PC-9 (cell line): ENCODE measurements at regions not wholly inside any gene's neighbourhood (a gene's known extent, or its start where the extent isn't known, plus 50 kb on each side); places are given as distances from the start of the nearest gene placed in this dataset.

Experiments
- BruUV-seq: library from RNA; stranded (reverse); fragments of 400-500 nt; replicated peaks from 2 replicates; lab custom pipeline; 2021; lab: Mats Ljungman, UMichigan
- CTCF ChIA-PET: fragments of 300-600 bp; sonication (Branson Sonifier 250); formaldehyde crosslinking; loops from one replicate; lab custom pipeline; 2022; ENCODE audit warnings: antibody characterized with exemption; lab: Charles Lee
- POLR2A ChIA-PET: fragments of 300-600 bp; sonication (Branson Sonifier 250); formaldehyde crosslinking; loops from one replicate; lab custom pipeline; 2022; ENCODE audit warnings: antibody characterized with exemption; ENCODE audit not compliant: unreplicated experiment; lab: Charles Lee
- DNase-seq, 2 experiments: peaks; one replicate each; pipeline versions ENCODE4 v3.0.0 to v3.0.0-alpha.2; 2015 to 2022; ENCODE audit warnings: mixed read lengths in 1 of 2
- H2AFZ ChIP-seq: fragments of 200-600 bp; sonication (generic); 2 replicates; pipeline ENCODE4 v1.8.1; 2017; ENCODE audit warnings: antibody characterized with exemption
- H3F3A ChIP-seq: fragments of 200-600 bp; sonication (generic); 2 replicates; pipeline ENCODE4 v1.8.1; 2017; ENCODE audit warnings: antibody characterized with exemption, mild to moderate bottlenecking, low read depth; ENCODE audit not compliant: insufficient read depth
- H3K27ac ChIP-seq: fragments of 200-600 bp; sonication (generic); 2 replicates; pipeline ENCODE4 v1.6.1; 2016; ENCODE audit warnings: mixed run types
- H3K27me3 ChIP-seq: fragments of 200-600 bp; sonication (generic); 2 replicates; pipeline ENCODE4 v1.6.1; 2016; ENCODE audit warnings: low read depth, mixed run types; ENCODE audit not compliant: insufficient read depth
- H3K36me3 ChIP-seq: fragments of 200-600 bp; sonication (generic); 2 replicates; pipeline ENCODE4 v1.6.1; 2016; ENCODE audit warnings: low read depth, mixed run types
- H3K4me1 ChIP-seq: fragments of 200-600 bp; sonication (generic); replicated peaks from 2 replicates; pipeline ENCODE4 v1.6.1; 2016; ENCODE audit warnings: mixed run types; ENCODE audit not compliant: insufficient read depth
- H3K4me2 ChIP-seq: fragments of 200-600 bp; sonication (generic); 2 replicates; pipeline ENCODE4 v1.6.1; 2017; ENCODE audit warnings: mixed run types
- H3K4me3 ChIP-seq: fragments of 200-600 bp; sonication (generic); 2 replicates; pipeline ENCODE4 v1.6.1; 2016; ENCODE audit warnings: mixed run types
- H3K79me2 ChIP-seq: fragments of 200-600 bp; sonication (generic); 2 replicates; pipeline ENCODE4 v1.6.1; 2017; ENCODE audit warnings: low read depth, mixed run types
- H3K9me2 ChIP-seq: fragments of 200-600 bp; sonication (generic); 2 replicates; pipeline ENCODE4 v1.8.1; 2017; ENCODE audit warnings: mild to moderate bottlenecking; ENCODE audit not compliant: insufficient read depth
- H3K9me3 ChIP-seq: fragments of 200-600 bp; sonication (generic); 2 replicates; pipeline ENCODE4 v1.8.1; 2016; ENCODE audit warnings: low read depth; ENCODE audit not compliant: insufficient read depth
- H4K20me1 ChIP-seq: fragments of 200-600 bp; sonication (generic); 2 replicates; pipeline ENCODE4 v1.8.1; 2017; ENCODE audit not compliant: insufficient read depth
- CTCF ChIP-seq: fragments of 200-600 bp; sonication (generic); conservative IDR thresholded peaks from 2 replicates; pipeline ENCODE4 v1.6.1; 2017; ENCODE audit warnings: mixed run types, antibody characterized with exemption, mild to moderate bottlenecking, moderate library complexity
- EZH2 ChIP-seq: fragments of 200-600 bp; sonication (generic); IDR thresholded peaks from 2 replicates; pipeline ENCODE4 v1.8.0; 2017; ENCODE audit warnings: antibody characterized with exemption, low read depth
- intact Hi-C: fragments of 100-400 bp; cut with micrococcal nuclease; formaldehyde crosslinking; loops from one replicate; pipeline ENCODE4 v1.10.0; 2022; ENCODE audit not compliant: unreplicated experiment

- ChIA-PET CTCF (no interaction called here), POLR2A (interaction anchor here (1.1 kb wide), 1 partner anchor 70 kb away, joined by 5 read pairs; no protein-coding TSS in a partner anchor)
- peaks cover 44% of the 10 kb centered on the region for H3K4me1 ChIP-seq
- peak overlapping the region; percentile 11; the same call in 1 of the 2 replicates for H3K4me3 ChIP-seq
- BruUV-seq = no TSS peak
- H3K79me2 ChIP-seq = no peaks in the 10 kb centered on the region
- no peaks in the 10 kb centered on the region for H3K36me3 ChIP-seq
- H2AFZ ChIP-seq = no peak overlapping the region
- no peak for TF ChIP-seq CTCF
- no peak for TF ChIP-seq EZH2
- H3K4me2 ChIP-seq = peak overlapping the region; percentile 58
- H3K27ac ChIP-seq = peak overlapping the region; percentile 94
- intact Hi-C loops = loop anchor here (5.0 kb wide), 1 partner anchor 52 kb away; no protein-coding TSS in a partner anchor
- peak; percentile 38 to 98 for DNase-seq
- no peaks in the 10 kb centered on the region for H3K9me3 ChIP-seq
- peaks cover 44% of the 10 kb centered on the region for H3F3A ChIP-seq
- no peaks in the 10 kb centered on the region for H3K9me2 ChIP-seq
- H4K20me1 ChIP-seq = no peaks in the 10 kb centered on the region
- no peaks in the 10 kb centered on the region for H3K27me3 ChIP-seq
Observed at GRCh38 chr7:77479536-77480088, 57.5 kb upstream of the PTPN12 start.

GRCh38 chr7:77476871-77477270 lies 60.2 kb upstream of the PTPN12 start:
- POLR2A ChIA-PET = no interaction called here
- Histone ChIP-seq H2AFZ (no peak overlapping the region), H3K79me2 (no peaks in the 10 kb centered on the region), H3K36me3 (no peaks in the 10 kb centered on the region), H3K4me3 (no peak overlapping the region), H4K20me1 (no peaks in the 10 kb centered on the region), H3K27ac (no peak overlapping the region), H3K27me3 (no peaks in the 10 kb centered on the region), H3K4me1 (peaks cover 34% of the 10 kb centered on the region), H3K4me2 (no peak overlapping the region), H3F3A (peaks cover 32% of the 10 kb centered on the region), H3K9me2 (no peaks in the 10 kb centered on the region), H3K9me3 (no peaks in the 10 kb centered on the region)
- BruUV-seq = no TSS peak
- CTCF ChIA-PET = no interaction called here
- TF ChIP-seq EZH2 = no peak
- TF ChIP-seq CTCF = no peak
- DNase-seq = no peak
- intact Hi-C loops = no loop called here

GRCh38 chr7:77475181-77475580 lies 59.0 kb upstream of the GSAP start:
- intact Hi-C loops = no loop called here
- Histone ChIP-seq H3K4me2 (no peak overlapping the region), H3F3A (peaks cover 15% of the 10 kb centered on the region), H3K79me2 (no peaks in the 10 kb centered on the region), H3K27ac (no peak overlapping the region), H3K9me3 (no peaks in the 10 kb centered on the region), H3K4me3 (no peak overlapping the region), H2AFZ (no peak overlapping the region), H3K9me2 (no peaks in the 10 kb centered on the region), H3K4me1 (peaks cover 17% of the 10 kb centered on the region), H3K36me3 (no peaks in the 10 kb centered on the region), H3K27me3 (no peaks in the 10 kb centered on the region), H4K20me1 (no peaks in the 10 kb centered on the region)
- POLR2A ChIA-PET = interaction anchor here (0.6 kb wide), 2 partner anchors 29 to 36 kb away, joined by 4 to 7 read pairs; no protein-coding TSS in a partner anchor
- CTCF ChIA-PET = interaction anchor here (0.7 kb wide), 1 partner anchor 47 kb away, joined by 3 read pairs; no protein-coding TSS in a partner anchor
- BruUV-seq = no TSS peak
- TF ChIP-seq CTCF (no peak), EZH2 (no peak)
- no peak for DNase-seq
